H9 (cell line): ENCODE measurements at regions not wholly inside any gene's neighbourhood (a gene's known extent, or its start where the extent isn't known, plus 50 kb on each side); places are given as distances from the start of the nearest gene placed in this dataset.

Experiments used
- DNase-seq: peaks from one replicate; pipeline ENCODE4 v3.0.0-alpha.2; 2017
- H2AFZ ChIP-seq: one replicate; pipeline ENCODE4 v1.6.1; 2013; ENCODE audit warnings: mild to moderate bottlenecking, low read length, control low read depth, moderate library complexity
- H2AK5ac ChIP-seq: 2 replicates; pipeline ENCODE4 v1.6.1; 2013; ENCODE audit warnings: low read length, control low read depth, mixed read lengths; ENCODE audit not compliant: insufficient read length
- H2BK120ac ChIP-seq: one replicate; pipeline ENCODE4 v1.6.1; 2013; ENCODE audit warnings: low read depth, mild to moderate bottlenecking, low read length, control low read depth, inconsistent platforms; ENCODE audit not compliant: poor library complexity, severe bottlenecking
- H2BK12ac ChIP-seq: 2 replicates; pipeline ENCODE4 v1.6.1; 2013; ENCODE audit warnings: low read length, control low read depth, mixed read lengths, low read depth; ENCODE audit not compliant: insufficient read length
- H2BK15ac ChIP-seq: 2 replicates; pipeline ENCODE4 v1.6.1; 2013; ENCODE audit warnings: low read depth, low read length, control low read depth
- H2BK20ac ChIP-seq: one replicate; pipeline ENCODE4 v1.6.1; 2013; ENCODE audit warnings: low read depth, mild to moderate bottlenecking, low read length, control low read depth, inconsistent platforms; ENCODE audit not compliant: poor library complexity, severe bottlenecking
- H2BK5ac ChIP-seq: 2 replicates; pipeline ENCODE4 v1.6.1; 2013; ENCODE audit warnings: low read length, control low read depth, mixed read lengths; ENCODE audit not compliant: insufficient read length
- H3K14ac ChIP-seq: 2 replicates; pipeline ENCODE4 v1.6.1; 2013; ENCODE audit warnings: low read length, control low read depth; ENCODE audit not compliant: insufficient read depth
- H3K18ac ChIP-seq: 2 replicates; pipeline ENCODE4 v1.6.1; 2013; ENCODE audit warnings: low read depth, mild to moderate bottlenecking, mixed read lengths, low read length, control low read depth; ENCODE audit not compliant: insufficient read length
- H3K23ac ChIP-seq: 2 replicates; pipeline ENCODE4 v1.6.1; 2013; ENCODE audit warnings: low read length, control low read depth, mixed read lengths, low read depth; ENCODE audit not compliant: insufficient read length
- H3K23me2 ChIP-seq: 2 replicates; pipeline ENCODE4 v1.6.1; 2013; ENCODE audit warnings: low read depth, mild to moderate bottlenecking, mixed read lengths, low read length, control low read depth; ENCODE audit not compliant: insufficient read length, poor library complexity, severe bottlenecking
- H3K27ac ChIP-seq: 2 replicates; pipeline ENCODE4 v1.5.1; 2013; ENCODE audit warnings: low read length, control low read depth, mixed read lengths, low read depth; ENCODE audit not compliant: insufficient read length
- H3K27me3 ChIP-seq: 2 replicates; pipeline ENCODE4 v1.6.1; 2013; ENCODE audit warnings: low read length, control low read depth, inconsistent platforms; ENCODE audit not compliant: insufficient read depth
- H3K4ac ChIP-seq: 2 replicates; pipeline ENCODE4 v1.6.1; 2013; ENCODE audit warnings: low read depth, mild to moderate bottlenecking, control low read depth, inconsistent platforms, low read length, moderate library complexity
- H3K4me1 ChIP-seq: 2 replicates; pipeline ENCODE4 v1.6.1; 2013; ENCODE audit warnings: low read length, control low read depth, inconsistent platforms; ENCODE audit not compliant: insufficient read depth
- H3K4me2 ChIP-seq: 2 replicates; pipeline ENCODE4 v1.6.1; 2013; ENCODE audit warnings: low read length, control low read depth, mixed read lengths; ENCODE audit not compliant: insufficient read length, insufficient read depth
- H3K56ac ChIP-seq: 2 replicates; pipeline ENCODE4 v1.6.1; 2013; ENCODE audit warnings: low read depth, mild to moderate bottlenecking, mixed read lengths, low read length, control low read depth; ENCODE audit not compliant: insufficient read length
- H3K79me1 ChIP-seq: 2 replicates; pipeline ENCODE4 v1.6.1; 2013; ENCODE audit warnings: low read depth, mild to moderate bottlenecking, moderate library complexity, low read length, control low read depth, inconsistent platforms; ENCODE audit not compliant: insufficient read depth, poor library complexity, severe bottlenecking
- H3K79me2 ChIP-seq: 2 replicates; pipeline ENCODE4 v1.6.1; 2013; ENCODE audit warnings: low read length, control low read depth, inconsistent platforms; ENCODE audit not compliant: insufficient read depth
- H3K9ac ChIP-seq: 2 replicates; pipeline ENCODE4 v1.6.1; 2013; ENCODE audit warnings: low read length, control low read depth, mixed read lengths; ENCODE audit not compliant: insufficient read length; ENCODE audit errors: extremely low read depth
- H3K9me3 ChIP-seq: one replicate; pipeline ENCODE4 v1.6.1; 2013; ENCODE audit warnings: low read depth, low read length, inconsistent platforms; ENCODE audit not compliant: control insufficient read depth
- H3T11ph ChIP-seq: one replicate; pipeline ENCODE4 v1.6.1; 2013; ENCODE audit warnings: mild to moderate bottlenecking, low read length, control low read depth, inconsistent platforms
- H4K20me1 ChIP-seq: one replicate; pipeline ENCODE4 v1.6.1; 2013; ENCODE audit not compliant: control insufficient read depth, insufficient read length, insufficient read depth
- H4K5ac ChIP-seq: 2 replicates; pipeline ENCODE4 v1.6.1; 2013; ENCODE audit warnings: low read depth, mild to moderate bottlenecking, mixed read lengths, low read length, control low read depth; ENCODE audit not compliant: insufficient read length
- H4K8ac ChIP-seq: replicated peaks from 2 replicates; pipeline ENCODE4 v1.6.1; 2013; ENCODE audit warnings: low read length, control low read depth, mixed read lengths, low read depth; ENCODE audit not compliant: insufficient read length
- H4K91ac ChIP-seq: 2 replicates; pipeline ENCODE4 v1.6.1; 2013; ENCODE audit warnings: low read depth, mild to moderate bottlenecking, moderate library complexity, mixed read lengths, low read length, control low read depth; ENCODE audit not compliant: insufficient read length
- H3K27ac Mint-ChIP-seq, 3 experiments: 2 replicates in 2 of 3; 3 replicates in 1 of 3; pipeline ENCODE4 v1.8.0; 2020 to 2021; ENCODE audit warnings: mixed read lengths in 3 of 3, mild to moderate bottlenecking in 1 of 3, moderate library complexity in 1 of 3
- H3K27me3 Mint-ChIP-seq: 2 replicates; pipeline ENCODE4 v1.8.0; 2021; ENCODE audit warnings: low read depth, mild to moderate bottlenecking, moderate library complexity, mixed read lengths
- H3K36me3 Mint-ChIP-seq, 3 experiments: 2 replicates in 2 of 3; 3 replicates in 1 of 3; pipeline ENCODE4 v1.8.0; 2020 to 2021; ENCODE audit warnings: low read depth in 3 of 3, mixed read lengths in 3 of 3; ENCODE audit not compliant: insufficient read depth in 1 of 3
- H3K4me1 Mint-ChIP-seq, 2 experiments: 2 replicates each; pipeline ENCODE4 v1.8.0; 2020; ENCODE audit warnings: mixed read lengths in 2 of 2
- H3K4me3 Mint-ChIP-seq, 2 experiments: 2 replicates in 1 of 2; 3 replicates in 1 of 2; pipeline ENCODE4 v1.8.0; 2020 to 2021; ENCODE audit warnings: mild to moderate bottlenecking in 2 of 2, mixed read lengths in 2 of 2, moderate library complexity in 1 of 2
- H3K9me3 Mint-ChIP-seq, 2 experiments: 2 replicates in 1 of 2; 3 replicates in 1 of 2; pipeline ENCODE4 v1.8.0; 2020; ENCODE audit warnings: mild to moderate bottlenecking in 2 of 2, mixed read lengths in 2 of 2, moderate library complexity in 1 of 2
- CTCF ChIP-seq: fragments of 200-600 bp; sonication (generic); conservative IDR thresholded peaks from 3 replicates; pipeline ENCODE4 v1.8.0; 2021; ENCODE audit warnings: antibody characterized with exemption, mild to moderate bottlenecking
- WGBS: extraction: QIAGEN DNeasy Blood & Tissue Kit; methylation state at CpG from one replicate; pipeline ENCODE4 v1.1.7; 2013; ENCODE audit warnings: missing lambda C conversion rate, low lambda C conversion rate, mixed read lengths; ENCODE audit not compliant: insufficient read length; ENCODE audit errors: extremely low coverage; 5-methylcytosine and 5-hydroxymethylcytosine counted together

DNA sequence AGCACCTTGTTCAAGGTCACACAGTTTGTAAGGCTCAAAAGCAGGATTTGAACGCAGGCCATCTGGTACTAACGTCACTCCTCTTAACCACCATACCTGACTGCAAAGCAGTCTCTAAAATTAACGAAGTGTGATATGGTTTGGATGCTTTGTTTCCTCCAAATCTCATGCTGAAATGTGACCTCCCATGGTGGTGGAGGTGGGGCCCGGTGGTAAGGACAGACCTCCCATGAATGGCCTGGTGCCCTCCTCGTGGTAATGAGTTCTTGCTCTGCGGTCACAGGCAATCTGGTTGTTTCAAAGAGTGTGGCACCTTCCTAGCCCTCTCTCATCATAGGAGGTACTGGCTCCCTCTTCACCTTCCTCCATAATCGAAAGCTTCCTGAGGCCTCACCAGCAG is 102.2 kb upstream of the BCL2L14 start:
- Mint-ChIP-seq H3K9me3 (peaks cover 1 to 4% of the 10 kb centered on the region in 2 experiments; a peak in 4 of 5 replicates), H3K27ac (peak overlapping the region in 1 of 3 experiments; percentile 50; a peak in 2 of 7 replicates), H3K4me1 (peaks cover 46 to 49% of the 10 kb centered on the region in 2 experiments), H3K27me3 (peaks cover 11% of the 10 kb centered on the region), H3K36me3 (peaks cover 0 to 5% (median 0%) of the 10 kb centered on the region in 3 experiments; a peak in 3 of 7 replicates), H3K4me3 (no peak overlapping the region)
- Histone ChIP-seq H3K14ac (no peak overlapping the region), H2AFZ (no peak overlapping the region), H3K9ac (no peak overlapping the region), H4K91ac (no peak overlapping the region), H3K27me3 (no peaks in the 10 kb centered on the region), H3K79me1 (no peaks in the 10 kb centered on the region), H3K23ac (no peak overlapping the region), H3K9me3 (no peaks in the 10 kb centered on the region), H2BK15ac (no peak overlapping the region), H3K27ac (no peak overlapping the region), H4K5ac (no peak overlapping the region), H3T11ph (no peak overlapping the region), H2BK120ac (no peak overlapping the region), H4K8ac (no peak overlapping the region), H3K4me1 (peaks cover 7% of the 10 kb centered on the region; the same call in 1 of the 2 replicates), H2AK5ac (no peak overlapping the region), H2BK5ac (no peak overlapping the region), H3K56ac (no peak overlapping the region), H3K23me2 (no peaks in the 10 kb centered on the region), H3K79me2 (no peaks in the 10 kb centered on the region), H2BK20ac (no peak overlapping the region), H3K4ac (no peak overlapping the region), H3K4me2 (no peak overlapping the region), H2BK12ac (no peak overlapping the region), H3K18ac (no peak overlapping the region), H4K20me1 (no peaks in the 10 kb centered on the region)
- no CpG with 5 or more reads among the region's 7 CpGs for WGBS
- DNase-seq: no peak
- no peak for TF ChIP-seq CTCF
